ENCODE measurements at regions not wholly inside any gene's neighbourhood (a gene's known extent, or its start where the extent isn't known, plus 50 kb on each side); places are given as distances from the start of the nearest gene placed in this dataset.

- TF ChIP-seq POLR2AphosphoS5 (IDR thresholded peaks at IDR 0.05; ENCODE audit: insufficient read depth, low read depth, low read length): no peak
- TF ChIP-seq POLR2A (IDR thresholded peaks at IDR 0.05; ENCODE audit: low read depth, low read length): no peak
- TF ChIP-seq JUN (IDR thresholded peaks at IDR 0.05; ENCODE audit: borderline replicate concordance, insufficient read depth, insufficient read length, low read depth): no peak
- TF ChIP-seq, protein P1, sequence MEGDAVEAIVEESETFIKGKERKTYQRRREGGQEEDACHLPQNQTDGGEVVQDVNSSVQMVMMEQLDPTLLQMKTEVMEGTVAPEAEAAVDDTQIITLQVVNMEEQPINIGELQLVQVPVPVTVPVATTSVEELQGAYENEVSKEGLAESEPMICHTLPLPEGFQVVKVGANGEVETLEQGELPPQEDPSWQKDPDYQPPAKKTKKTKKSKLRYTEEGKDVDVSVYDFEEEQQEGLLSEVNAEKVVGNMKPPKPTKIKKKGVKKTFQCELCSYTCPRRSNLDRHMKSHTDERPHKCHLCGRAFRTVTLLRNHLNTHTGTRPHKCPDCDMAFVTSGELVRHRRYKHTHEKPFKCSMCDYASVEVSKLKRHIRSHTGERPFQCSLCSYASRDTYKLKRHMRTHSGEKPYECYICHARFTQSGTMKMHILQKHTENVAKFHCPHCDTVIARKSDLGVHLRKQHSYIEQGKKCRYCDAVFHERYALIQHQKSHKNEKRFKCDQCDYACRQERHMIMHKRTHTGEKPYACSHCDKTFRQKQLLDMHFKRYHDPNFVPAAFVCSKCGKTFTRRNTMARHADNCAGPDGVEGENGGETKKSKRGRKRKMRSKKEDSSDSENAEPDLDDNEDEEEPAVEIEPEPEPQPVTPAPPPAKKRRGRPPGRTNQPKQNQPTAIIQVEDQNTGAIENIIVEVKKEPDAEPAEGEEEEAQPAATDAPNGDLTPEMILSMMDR (IDR thresholded peaks at IDR 0.05; ENCODE audit: extremely low read depth in 1 of 2, insufficient read depth in 1 of 2, low read depth in 1 of 2, low read length in 2 of 2): no peak
- TF ChIP-seq MAX (IDR thresholded peaks at IDR 0.05; ENCODE audit: insufficient read depth, insufficient read length): no peak
- TF ChIP-seq MYC (IDR thresholded peaks at IDR 0.05; ENCODE audit: low read depth, low read length): no peak
Observed at GRCh38 chr12:125208334-125208733, 143.1 kb downstream of the AACS start.

Data from endothelial cell of umbilical vein (primary cell).